Activated CD4-positive, CD25-positive, alpha-beta regulatory T cell (primary cell): ENCODE measurements at regions not wholly inside any gene's neighbourhood (a gene's known extent, or its start where the extent isn't known, plus 50 kb on each side); places are given as distances from the start of the nearest gene placed in this dataset.
A peak's percentile ranks its signal among the peaks of the same experiment; 100 is the strongest.

Source experiments
- DNase-seq, 4 experiments: peaks; one replicate each; lab custom pipeline; 2025; lab: John Stamatoyannopoulos, UW

GRCh38 chr3:24641628-24642027 is 147.0 kb upstream of the THRB start:
- DNase-seq: no peak

DNA sequence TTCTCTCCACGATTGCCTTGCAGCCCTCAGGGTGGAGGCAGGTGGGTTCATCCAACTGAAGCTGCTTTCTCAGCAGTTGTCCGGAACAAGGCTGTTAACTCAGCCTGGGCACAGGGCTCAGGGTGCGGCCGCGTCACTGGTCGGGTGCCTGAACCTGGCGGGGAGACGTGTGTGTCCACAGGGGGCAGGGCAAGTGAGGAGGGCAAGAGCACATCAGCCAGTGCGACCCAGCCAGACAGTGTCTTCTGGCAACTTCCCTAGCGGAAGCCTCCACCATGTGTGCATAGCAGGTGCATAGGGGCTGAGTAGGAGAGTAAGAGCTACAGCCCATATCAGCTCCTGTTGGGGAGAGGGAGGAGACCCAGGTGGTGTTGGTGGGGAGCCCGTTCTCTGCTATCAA is 150.4 kb upstream of the THRB start:
- no peak for DNase-seq

DNA sequence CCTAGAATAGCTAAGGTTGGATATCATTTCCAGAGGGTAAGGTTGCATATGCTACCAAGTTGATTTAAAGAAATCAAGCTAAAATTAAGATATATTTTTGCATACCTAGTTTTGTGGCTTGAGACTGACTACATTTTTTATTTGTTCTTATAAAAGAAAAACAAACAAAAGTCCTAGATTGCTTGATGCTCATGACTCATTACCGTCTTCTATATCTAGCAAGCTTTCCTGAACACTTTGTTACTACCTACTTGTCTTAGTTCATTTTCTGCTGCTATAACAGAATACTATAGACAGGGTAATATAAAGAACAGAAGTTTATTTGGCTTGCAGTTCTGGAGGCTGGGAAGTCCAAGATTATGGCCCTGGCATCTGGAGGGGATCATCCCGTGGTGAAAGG is 152.1 kb upstream of the THRB start:
- DNase-seq: no peak

- DNase-seq: no peak
These were observed 153.4 kb upstream of the THRB start for GRCh38 chr3:24648063-24648462.

- no peak for DNase-seq
These were observed 156.2 kb upstream of the THRB start for GRCh38 chr3:24650839-24651238.

DNA sequence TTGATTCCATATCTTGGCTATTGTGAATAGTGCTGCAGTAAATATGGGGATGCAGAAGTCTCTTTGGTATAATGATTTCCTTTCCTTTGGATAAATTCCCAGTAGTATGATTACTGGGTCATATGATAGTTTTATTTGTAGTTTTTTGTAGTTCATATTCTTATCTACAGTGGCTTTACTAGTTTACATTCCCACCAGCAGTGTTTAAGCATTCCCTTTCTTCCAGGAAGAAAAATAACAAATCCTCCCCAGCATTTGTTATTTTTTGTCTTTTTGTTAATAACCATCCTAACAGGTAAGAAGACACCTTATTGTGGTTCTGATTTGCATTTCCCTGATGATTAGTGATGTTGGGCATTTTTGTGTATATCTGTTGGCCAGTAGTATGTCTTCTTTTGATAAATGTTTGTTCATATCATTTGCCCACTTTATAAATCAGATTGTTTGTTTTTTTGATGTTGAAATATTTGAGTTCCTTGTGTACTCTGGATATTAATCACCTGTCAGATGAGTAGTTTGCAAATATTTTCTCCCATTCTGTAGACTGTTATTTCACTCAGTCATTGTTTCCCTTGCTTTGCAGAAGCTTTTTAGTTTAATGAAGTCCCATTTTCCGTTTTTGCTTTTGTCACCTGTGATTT is 163.3 kb upstream of the THRB start:
- no peak for DNase-seq

- no peak for DNase-seq
These were observed 166.5 kb upstream of the THRB start for GRCh38 chr3:24661175-24661584.

- DNase-seq: no peak
These were observed 168.0 kb upstream of the THRB start for GRCh38 chr3:24662449-24663345.

GRCh38 chr3:24663406-24663805 is 168.8 kb upstream of the THRB start:
- DNase-seq: no peak

GRCh38 chr3:24668039-24668438 is 173.4 kb upstream of the THRB start:
- no peak for DNase-seq

DNA sequence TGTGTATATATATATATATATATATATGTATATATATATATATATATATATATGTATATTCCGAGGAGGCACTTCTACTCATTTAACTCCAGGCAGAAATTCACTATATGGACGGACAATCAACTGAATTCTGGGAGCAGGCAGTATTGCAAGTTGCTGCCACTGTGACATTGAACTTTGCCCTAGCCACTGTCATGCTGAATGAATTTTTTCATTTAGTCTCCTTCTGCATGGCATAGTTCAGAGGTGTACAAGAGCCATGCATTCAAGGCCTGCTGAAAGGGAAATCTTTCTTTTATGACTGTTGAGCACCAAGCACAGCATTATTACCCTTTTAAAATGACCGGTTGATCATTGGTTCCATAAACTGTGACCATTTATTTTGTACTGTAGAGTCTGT is 176.2 kb upstream of the THRB start:
- DNase-seq: no peak

DNA sequence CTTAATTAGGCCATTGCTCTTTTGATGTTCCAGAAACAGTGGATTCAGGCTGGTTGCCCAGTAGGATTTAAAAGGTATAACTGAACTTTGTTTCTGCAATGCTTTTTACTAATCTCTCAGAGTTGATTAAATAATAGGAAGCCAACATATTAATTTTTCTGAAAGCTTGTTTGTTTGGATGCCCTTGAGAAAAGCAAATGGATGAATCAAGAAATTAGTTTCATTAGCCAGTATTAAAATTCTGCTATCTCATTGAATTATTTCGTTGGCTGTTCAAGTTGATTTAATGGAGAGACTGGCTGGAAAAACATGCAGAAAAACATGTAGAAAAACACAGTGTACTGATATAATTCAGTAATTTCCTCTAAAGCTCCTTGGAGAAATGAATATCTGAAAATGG is 178.9 kb upstream of the THRB start:
- no peak for DNase-seq

GRCh38 chr3:24674261-24674660 is 179.6 kb upstream of the THRB start:
- no peak for DNase-seq

DNA sequence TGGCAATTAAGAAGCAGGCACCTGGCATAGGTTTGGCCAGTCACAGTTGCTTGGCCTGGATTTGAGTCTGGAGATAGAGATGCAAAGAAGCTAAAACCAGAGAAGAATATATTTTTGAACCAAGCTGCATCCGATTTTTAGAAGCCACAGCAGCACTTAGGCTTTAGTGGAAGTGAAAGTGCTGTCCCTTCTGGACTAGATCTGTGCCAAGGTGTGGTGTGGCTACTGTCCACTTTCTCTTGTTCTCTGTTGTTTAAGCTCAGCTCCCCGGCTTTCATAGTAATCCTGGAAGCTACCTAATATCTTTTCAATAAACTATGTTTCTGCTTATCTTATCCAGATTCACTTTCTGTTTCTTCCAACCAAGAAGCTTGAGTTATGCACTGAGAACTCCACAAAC is 183.4 kb upstream of the THRB start:
- no peak for DNase-seq

DNA sequence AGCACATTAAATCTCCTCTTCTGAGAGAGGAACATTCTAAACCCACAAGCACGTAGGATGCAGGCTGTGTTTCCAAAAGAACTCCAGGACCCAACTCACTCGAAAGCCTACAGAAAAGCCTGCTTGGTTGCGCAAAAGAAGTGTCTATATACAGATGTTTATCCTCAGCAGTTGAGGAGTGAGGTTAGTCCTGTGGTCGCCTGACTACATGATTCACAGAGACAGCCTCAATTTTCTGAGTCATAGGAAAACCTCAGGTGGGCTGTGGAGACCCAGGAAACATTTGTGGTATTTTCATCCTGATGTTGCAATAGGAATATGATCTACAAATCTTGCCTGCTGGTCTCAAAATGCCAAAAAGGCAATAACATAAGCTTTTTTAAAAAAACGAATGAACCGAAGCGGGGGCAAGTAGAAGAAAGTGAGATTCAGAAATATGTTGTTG is 183.8 kb upstream of the THRB start:
- no peak for DNase-seq

GRCh38 chr3:24679429-24679828 is 184.8 kb upstream of the THRB start:
- DNase-seq: no peak

- DNase-seq: peak in 2 of 4 experiments; percentile 1 to 8
These were observed 185.7 kb upstream of the THRB start for GRCh38 chr3:24680214-24680967.

- DNase-seq: no peak
These were observed 187.5 kb upstream of the THRB start for GRCh38 chr3:24682141-24682547.

- DNase-seq: no peak
These were observed 188.4 kb upstream of the THRB start for GRCh38 chr3:24683090-24683489.

GRCh38 chr3:24683633-24684384 is 189.2 kb upstream of the THRB start:
- no peak for DNase-seq

DNA sequence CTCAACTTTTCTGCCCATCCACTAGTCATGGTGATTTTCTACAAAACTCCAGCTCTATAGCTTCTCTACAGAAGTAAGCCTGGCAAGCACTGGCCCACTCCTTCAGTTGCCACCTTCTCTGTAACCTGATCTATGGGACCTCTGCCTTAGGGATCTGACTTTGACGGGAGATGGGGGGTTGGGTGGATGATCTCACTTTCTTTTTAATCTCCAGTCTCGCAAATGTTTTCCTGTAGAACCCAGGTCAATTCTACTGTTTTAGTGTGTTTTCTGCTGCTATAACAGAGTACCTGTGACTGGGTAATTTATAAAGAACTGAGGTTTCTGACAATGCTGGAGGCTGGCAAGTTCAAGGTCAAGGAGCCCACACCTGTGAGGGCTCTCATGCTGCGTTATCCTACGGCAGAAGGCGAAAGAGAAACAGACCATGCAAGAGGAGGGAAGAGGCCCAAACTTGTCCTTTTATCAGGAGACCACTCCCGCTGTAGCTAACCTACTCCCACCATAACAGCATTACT is 189.9 kb upstream of the THRB start:
- no peak for DNase-seq

- no peak for DNase-seq
These were observed 192.2 kb upstream of the THRB start for GRCh38 chr3:24686808-24687207.
